AML-193 (cell line): ENCODE measurements at regions not wholly inside any gene's neighbourhood (a gene's known extent, or its start where the extent isn't known, plus 50 kb on each side); places are given as distances from the start of the nearest gene placed in this dataset.

Experiments used
- DNase-seq, 2 experiments: peaks; one replicate each; lab custom pipeline; 2025; lab: John Stamatoyannopoulos, UW

GRCh38 chr18:61989138-61989537 is 96.3 kb upstream of the RNF152 start:
- DNase-seq: no peak

GRCh38 chr18:61988100-61988499 is 95.3 kb upstream of the RNF152 start:
- no peak for DNase-seq

- no peak for DNase-seq
Measured at GRCh38 chr18:61985681-61986080, 92.9 kb upstream of the RNF152 start.

- no peak for DNase-seq
Measured at GRCh38 chr18:61984349-61984748, 91.5 kb upstream of the RNF152 start.

DNA sequence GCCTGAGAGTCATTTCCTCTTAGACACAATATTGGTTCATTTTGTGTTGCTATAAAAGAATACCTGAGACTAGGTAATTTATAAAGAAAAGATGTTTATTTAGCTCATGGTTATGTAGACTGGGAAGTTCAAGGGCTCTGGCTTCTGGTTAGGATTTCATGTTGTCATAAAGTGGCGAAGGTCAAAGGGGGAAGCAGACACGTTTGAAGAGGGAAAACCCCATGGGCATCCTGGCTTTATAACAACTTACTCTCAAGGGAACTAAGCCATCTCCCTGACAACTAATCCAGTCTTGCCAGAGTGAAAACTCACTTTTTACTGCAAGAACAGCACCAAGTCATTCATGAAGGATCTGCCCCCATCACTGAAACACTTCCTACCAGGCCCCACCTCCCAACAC is 89.7 kb upstream of the RNF152 start:
- no peak for DNase-seq

DNA sequence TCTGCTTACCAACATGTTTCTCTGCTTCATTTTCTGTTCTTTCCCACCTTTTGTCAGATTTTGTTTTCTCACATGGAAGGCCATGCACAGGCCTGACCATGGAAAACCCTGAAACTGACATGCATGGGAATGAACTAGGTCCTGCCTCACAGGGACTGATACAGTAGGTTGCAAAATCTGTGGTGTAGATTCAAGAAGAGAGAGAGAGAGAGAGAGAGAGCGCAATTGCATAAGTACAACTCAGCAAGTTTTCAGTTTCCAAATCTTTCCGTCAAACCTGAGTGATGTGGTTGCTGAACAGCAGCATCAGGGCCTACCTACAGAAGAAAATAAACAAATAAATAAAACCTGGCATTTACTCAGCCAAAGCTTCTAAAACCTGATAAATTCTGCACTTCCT is 87.5 kb upstream of the RNF152 start:
- DNase-seq: peak; percentile 7 to 33

- no peak for DNase-seq
Measured at GRCh38 chr18:61975526-61976326, 82.9 kb upstream of the RNF152 start.

- DNase-seq: no peak
Measured at GRCh38 chr18:61973273-61974115, 80.7 kb upstream of the RNF152 start.

GRCh38 chr18:61972389-61973264 is 79.8 kb upstream of the RNF152 start:
- peak; percentile 21 to 32 for DNase-seq

DNA sequence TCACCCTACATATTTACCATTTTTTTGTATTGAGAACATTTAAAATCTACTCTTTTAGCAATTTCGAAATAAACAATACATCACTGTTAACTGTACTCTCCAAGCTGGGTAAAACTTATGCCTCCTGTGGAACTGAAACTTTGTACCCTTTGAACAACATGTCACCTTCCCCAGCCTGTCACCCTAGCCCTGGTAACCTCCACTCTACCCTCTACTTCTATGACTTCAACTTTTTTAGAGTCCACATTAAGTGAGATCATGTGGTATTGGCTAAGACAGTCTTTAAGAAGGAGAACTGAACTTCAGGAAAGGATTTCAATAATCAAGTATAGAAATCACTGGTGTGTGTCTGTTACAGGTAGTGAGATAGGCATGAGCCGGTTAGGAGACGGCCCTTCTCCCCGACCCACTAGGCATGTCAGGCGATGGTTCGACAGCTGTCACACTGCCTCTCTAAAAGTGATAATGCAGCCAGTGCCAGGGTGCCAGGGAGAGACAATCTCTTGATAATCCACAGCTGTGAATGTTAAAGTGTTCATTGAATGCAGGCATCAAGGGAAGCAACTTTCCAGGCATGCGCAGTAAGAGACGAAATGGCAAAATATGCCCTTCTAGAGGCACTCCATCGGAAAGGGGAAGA is 74.6 kb upstream of the RNF152 start:
- no peak for DNase-seq

DNA sequence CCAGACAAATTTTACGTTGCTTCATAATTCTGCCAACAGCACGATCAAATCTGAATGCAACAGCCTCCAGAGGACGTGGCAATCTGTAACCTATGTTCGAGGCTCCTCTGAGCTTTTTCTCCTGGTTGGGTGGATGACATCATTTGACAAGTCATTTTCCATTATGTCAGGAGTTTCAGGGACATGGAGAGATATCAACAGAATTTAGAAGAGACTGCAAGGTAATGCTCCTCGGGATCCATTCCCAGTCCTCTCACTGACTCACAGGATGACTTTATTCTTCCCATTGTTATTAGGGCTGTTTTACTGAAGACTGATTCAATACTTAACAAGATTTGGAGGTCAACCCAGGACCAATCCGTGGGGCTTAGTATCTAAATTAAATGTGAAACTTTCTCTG is 72.5 kb upstream of the RNF152 start:
- no peak for DNase-seq

- DNase-seq: no peak
Measured at GRCh38 chr18:61964616-61965015, 71.8 kb upstream of the RNF152 start.

DNA sequence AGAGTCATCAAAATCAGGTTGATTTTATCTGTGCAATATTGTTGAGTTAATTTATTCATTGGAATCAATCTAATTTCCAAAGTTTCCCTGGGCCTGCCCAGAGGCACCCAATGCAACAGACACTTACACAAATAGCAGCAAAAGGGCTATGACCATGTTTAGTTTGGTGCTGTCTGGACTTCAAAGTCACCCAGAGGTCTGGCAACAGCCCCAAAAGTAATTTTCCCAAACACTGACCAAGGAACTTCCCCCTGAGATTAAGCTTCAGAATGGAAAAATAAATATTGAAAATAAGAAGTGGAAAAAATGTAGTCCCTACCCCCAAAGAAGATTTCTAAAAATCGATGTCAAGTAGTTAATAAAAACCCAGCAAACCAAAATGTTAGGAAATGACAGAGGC is 70.9 kb upstream of the RNF152 start:
- no peak for DNase-seq

GRCh38 chr18:61957801-61958516 is 65.2 kb upstream of the RNF152 start:
- DNase-seq: no peak

- peak in 1 of 2 experiments; percentile 3 for DNase-seq
Measured at GRCh38 chr18:61955644-61956043, 62.8 kb upstream of the RNF152 start.

DNA sequence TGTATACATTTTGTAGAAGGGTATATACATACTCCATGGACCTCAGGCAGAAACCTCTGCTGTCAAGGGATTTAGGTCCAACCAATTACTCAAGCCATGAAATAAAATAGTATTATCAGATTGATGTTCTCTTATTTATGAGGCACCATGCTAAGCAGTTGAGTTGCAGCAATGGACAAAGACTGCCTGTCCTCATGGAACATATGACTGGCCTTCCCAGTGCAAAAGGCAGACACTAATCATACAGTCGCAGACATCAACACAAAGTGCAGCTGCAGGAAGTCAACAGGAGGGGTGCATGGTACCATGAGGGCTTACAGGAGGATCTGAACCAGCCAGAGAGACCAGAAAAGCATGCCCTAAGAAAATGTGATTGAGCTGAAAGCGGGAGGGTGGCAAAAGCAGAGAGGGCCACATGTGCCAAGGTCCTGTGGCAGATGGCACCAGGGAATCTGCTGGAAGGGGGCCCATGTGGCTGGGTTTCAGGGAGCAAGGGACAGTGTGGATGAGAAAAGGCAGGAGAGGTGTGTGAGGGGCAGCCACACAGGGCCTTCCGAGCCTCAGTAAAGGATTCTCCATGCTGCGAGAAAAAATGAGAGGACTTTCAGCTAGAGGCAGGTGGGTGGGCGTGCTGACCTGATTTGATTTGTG is 61.4 kb upstream of the RNF152 start:
- DNase-seq: no peak

- DNase-seq: no peak
Measured at GRCh38 chr18:61953641-61954040, 60.8 kb upstream of the RNF152 start.

- DNase-seq: no peak
Measured at GRCh38 chr18:61953161-61953560, 60.4 kb upstream of the RNF152 start.

- no peak for DNase-seq
Measured at GRCh38 chr18:61951396-61951795, 58.6 kb upstream of the RNF152 start.

- DNase-seq: no peak
Measured at GRCh38 chr18:61950371-61950770, 57.6 kb upstream of the RNF152 start.

GRCh38 chr18:61949946-61950345 is 57.1 kb upstream of the RNF152 start:
- DNase-seq: no peak
